ENCODE measurements at regions not wholly inside any gene's neighbourhood (a gene's known extent, or its start where the extent isn't known, plus 50 kb on each side); places are given as distances from the start of the nearest gene placed in this dataset.

DNA sequence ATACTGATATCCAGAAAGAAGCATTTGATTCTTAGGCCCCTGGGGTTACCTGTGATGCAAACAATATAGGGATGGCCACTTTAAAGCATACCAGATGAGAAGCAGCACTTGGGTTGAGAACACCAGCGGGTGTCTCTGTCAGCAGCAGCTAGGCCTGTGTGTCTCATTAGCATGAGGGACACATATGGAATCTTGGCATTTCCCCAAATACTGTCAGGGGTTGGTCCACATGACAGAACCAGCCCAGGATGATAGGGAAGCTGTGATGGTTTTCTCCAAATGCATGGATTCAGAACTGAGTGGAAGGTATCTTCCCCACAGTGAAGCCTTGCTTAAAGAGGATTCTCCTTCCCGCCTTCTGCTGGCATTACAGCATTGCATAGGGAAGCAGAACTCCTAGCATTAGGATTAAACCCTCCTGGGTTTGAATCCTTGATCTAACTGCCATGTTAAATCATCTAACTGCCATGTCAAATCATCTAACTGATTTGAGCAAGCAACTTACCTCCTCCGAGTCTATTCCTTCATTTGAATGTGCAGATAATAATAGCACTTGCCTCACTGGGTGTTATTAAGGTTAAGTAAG lies 111.5 kb upstream of the WSCD2 start:
- DNase-seq (ENCODE audit: low read depth in 1 of 2, low spot score in 1 of 2) (no peak), ATAC-seq (no peak), FAIRE-seq (no peak)
- WGBS (ENCODE audit: missing lambda C conversion rate) = 5% methylated on average over 3 of the region's 3 CpGs
- H3K27ac ChIP-seq = no peak overlapping the region
- ChIA-PET CTCF (no interaction called here), POLR2A (no interaction called here)
- H3K4me1 ChIP-seq = no peaks in the 10 kb centered on the region
- no peak overlapping the region for H3K4me2 ChIP-seq
- no peaks in the 10 kb centered on the region for H3K9me3 ChIP-seq
- H3K4me3 ChIP-seq = no peak overlapping the region
- TF ChIP-seq, protein P1, sequence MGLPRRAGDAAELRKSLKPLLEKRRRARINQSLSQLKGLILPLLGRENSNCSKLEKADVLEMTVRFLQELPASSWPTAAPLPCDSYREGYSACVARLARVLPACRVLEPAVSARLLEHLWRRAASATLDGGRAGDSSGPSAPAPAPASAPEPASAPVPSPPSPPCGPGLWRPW (IDR thresholded peaks at IDR 0.05) = no peak

DNA sequence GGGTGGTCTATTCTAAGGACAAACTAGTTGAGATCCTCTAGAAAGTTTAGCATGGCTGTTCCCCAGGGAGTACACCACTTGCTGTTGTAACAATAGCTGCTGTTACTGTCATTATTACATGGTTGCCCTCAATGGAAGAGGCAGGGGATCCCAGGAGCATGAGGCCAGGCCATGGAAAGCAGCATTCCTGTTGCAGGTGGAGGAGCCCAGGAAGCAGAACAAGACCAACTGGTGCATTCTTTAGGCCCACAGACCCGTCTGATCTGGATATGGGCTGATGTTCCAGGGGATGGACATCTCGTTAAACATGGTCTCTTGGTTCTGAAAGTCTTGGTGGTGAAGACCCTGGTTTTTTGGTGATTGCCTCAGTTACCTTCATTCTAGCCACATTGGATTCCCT lies 109.2 kb upstream of the WSCD2 start:
- Histone ChIP-seq H3K4me3 (no peak overlapping the region), H3K9me3 (no peaks in the 10 kb centered on the region), H3K4me1 (no peaks in the 10 kb centered on the region), H3K27ac (no peak overlapping the region), H3K4me2 (no peak overlapping the region)
- ChIA-PET POLR2A (no interaction called here), CTCF (no interaction called here)
- TF ChIP-seq RFX5 (IDR thresholded peaks at IDR 0.05) = no peak
- TF ChIP-seq TFCP2L1 (CRISPR knock-in tag; IDR thresholded peaks at IDR 0.05) = no peak
- no peak for TF ChIP-seq EHMT2 (IDR thresholded peaks at IDR 0.05; ENCODE audit: low read depth)
- no peak for TF ChIP-seq RCOR1 (IDR thresholded peaks at IDR 0.05; ENCODE audit: low read depth, low read length)
- WGBS (ENCODE audit: missing lambda C conversion rate) = 0% methylated on average over 2 of the region's 2 CpGs
- ATAC-seq (no peak), FAIRE-seq (no peak), DNase-seq (ENCODE audit: low read depth in 1 of 2, low spot score in 1 of 2) (no peak)

DNA sequence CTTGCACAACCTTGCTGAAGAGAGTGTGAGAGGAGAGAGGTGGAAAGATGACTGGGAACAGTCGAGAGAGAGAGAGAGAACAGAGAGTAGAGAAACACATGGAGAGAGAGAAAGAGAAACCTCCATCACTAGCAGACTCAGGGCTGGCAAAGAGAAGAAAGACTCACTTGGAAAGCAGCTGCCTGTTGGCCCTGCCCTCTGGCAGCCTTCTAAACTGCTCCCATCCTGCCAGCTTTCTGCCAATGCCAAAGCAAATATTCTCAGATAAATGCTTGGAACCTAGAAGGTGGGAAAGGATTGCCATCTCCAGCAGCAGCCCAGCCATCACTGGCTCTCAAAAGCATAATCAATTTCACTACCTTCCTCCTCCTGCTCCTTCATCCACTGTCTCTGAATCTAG lies 107.9 kb upstream of the WSCD2 start:
- Histone ChIP-seq H3K4me1 (no peaks in the 10 kb centered on the region), H3K4me3 (no peak overlapping the region), H3K4me2 (no peak overlapping the region), H3K27ac (no peak overlapping the region), H3K9me3 (no peaks in the 10 kb centered on the region)
- POLR2A ChIA-PET = no interaction called here
- ATAC-seq (no peak), DNase-seq (ENCODE audit: low read depth in 1 of 2, low spot score in 1 of 2) (no peak), FAIRE-seq (no peak)
- 0% methylated on average over 1 of the region's 1 CpG for WGBS (ENCODE audit: missing lambda C conversion rate)
- TF ChIP-seq POLR2AphosphoS2 (conservative IDR thresholded peaks at IDR 0.05; ENCODE audit: low read length) (no peak), RCOR1 (IDR thresholded peaks at IDR 0.05; ENCODE audit: low read depth, low read length) (no peak), EHF (CRISPR knock-in tag; IDR thresholded peaks at IDR 0.05) (no peak), JUN (IDR thresholded peaks at IDR 0.05) (no peak), CHD2 (IDR thresholded peaks at IDR 0.05; ENCODE audit: low read length, partially characterized antibody) (no peak), MAFK (IDR thresholded peaks at IDR 0.05; ENCODE audit: partially characterized antibody) (no peak), ESRRA (IDR thresholded peaks at IDR 0.05; ENCODE audit: borderline replicate concordance, low read length) (no peak)
- TF ChIP-seq, protein P2, sequence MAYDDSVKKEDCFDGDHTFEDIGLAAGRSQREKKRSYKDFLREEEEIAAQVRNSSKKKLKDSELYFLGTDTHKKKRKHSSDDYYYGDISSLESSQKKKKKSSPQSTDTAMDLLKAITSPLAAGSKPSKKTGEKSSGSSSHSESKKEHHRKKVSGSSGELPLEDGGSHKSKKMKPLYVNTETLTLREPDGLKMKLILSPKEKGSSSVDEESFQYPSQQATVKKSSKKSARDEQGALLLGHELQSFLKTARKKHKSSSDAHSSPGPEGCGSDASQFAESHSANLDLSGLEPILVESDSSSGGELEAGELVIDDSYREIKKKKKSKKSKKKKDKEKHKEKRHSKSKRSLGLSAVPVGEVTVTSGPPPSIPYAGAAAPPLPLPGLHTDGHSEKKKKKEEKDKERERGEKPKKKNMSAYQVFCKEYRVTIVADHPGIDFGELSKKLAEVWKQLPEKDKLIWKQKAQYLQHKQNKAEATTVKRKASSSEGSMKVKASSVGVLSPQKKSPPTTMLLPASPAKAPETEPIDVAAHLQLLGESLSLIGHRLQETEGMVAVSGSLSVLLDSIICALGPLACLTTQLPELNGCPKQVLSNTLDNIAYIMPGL (CRISPR knock-in tag; IDR thresholded peaks at IDR 0.05; ENCODE audit: borderline replicate concordance) = no peak
- CTCF ChIA-PET = no interaction called here

DNA sequence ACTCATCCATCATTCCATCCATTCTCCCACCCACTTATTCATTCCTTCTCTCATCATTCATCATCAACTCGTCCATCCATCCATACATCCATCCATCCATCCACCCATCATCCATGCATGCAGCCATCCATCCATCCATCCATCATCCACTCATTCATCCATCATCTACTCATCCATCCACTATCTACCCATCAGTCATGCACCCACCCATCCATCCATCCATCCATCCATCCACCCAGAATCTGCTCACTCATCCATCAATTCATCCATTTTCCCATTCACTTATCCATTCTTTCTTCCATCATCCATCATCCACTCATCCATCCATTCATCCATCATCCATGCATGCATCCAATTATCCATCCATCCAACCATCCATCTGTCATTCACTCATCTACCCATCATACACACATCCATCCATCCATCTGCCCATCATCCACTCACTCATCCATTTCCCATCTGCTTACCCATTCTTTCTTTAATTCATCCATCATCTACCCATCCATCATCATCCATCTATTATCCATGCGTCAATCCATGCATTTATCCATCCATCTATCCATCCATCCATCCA lies 107.1 kb upstream of the WSCD2 start:
- FAIRE-seq = no peak
- DNase-seq (ENCODE audit: low read depth in 1 of 2, low spot score in 1 of 2) = no peak
- POLR2A ChIA-PET = no interaction called here
- Histone ChIP-seq H3K4me1 (no peaks in the 10 kb centered on the region), H3K9me3 (no peaks in the 10 kb centered on the region), H3K4me3 (no peak overlapping the region), H3K4me2 (no peak overlapping the region), H3K27ac (no peak overlapping the region)
- CTCF ChIA-PET = interaction anchor here (1.4 kb wide), 1 partner anchor 13 kb away, joined by 4 read pairs; no protein-coding TSS in a partner anchor
- TF ChIP-seq, protein P3, sequence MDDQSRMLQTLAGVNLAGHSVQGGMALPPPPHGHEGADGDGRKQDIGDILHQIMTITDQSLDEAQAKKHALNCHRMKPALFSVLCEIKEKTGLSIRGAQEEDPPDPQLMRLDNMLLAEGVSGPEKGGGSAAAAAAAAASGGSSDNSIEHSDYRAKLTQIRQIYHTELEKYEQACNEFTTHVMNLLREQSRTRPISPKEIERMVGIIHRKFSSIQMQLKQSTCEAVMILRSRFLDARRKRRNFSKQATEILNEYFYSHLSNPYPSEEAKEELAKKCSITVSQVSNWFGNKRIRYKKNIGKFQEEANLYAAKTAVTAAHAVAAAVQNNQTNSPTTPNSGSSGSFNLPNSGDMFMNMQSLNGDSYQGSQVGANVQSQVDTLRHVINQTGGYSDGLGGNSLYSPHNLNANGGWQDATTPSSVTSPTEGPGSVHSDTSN (IDR thresholded peaks at IDR 0.05) = no peak
- TF ChIP-seq EHMT2 (IDR thresholded peaks at IDR 0.05; ENCODE audit: low read depth) = no peak
- no peak for TF ChIP-seq EP300 (IDR thresholded peaks at IDR 0.05)
- TF ChIP-seq MAZ (IDR thresholded peaks at IDR 0.05; ENCODE audit: borderline replicate concordance, low read depth, low read length) = no peak
- TF ChIP-seq, protein P4, sequence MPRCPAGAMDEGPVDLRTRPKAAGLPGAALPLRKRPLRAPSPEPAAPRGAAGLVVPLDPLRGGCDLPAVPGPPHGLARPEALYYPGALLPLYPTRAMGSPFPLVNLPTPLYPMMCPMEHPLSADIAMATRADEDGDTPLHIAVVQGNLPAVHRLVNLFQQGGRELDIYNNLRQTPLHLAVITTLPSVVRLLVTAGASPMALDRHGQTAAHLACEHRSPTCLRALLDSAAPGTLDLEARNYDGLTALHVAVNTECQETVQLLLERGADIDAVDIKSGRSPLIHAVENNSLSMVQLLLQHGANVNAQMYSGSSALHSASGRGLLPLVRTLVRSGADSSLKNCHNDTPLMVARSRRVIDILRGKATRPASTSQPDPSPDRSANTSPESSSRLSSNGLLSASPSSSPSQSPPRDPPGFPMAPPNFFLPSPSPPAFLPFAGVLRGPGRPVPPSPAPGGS (IDR thresholded peaks at IDR 0.05) = no peak
- TF ChIP-seq, protein P1 (IDR thresholded peaks at IDR 0.05) = no peak
- no peak for TF ChIP-seq CHD2 (IDR thresholded peaks at IDR 0.05; ENCODE audit: low read length, partially characterized antibody)
- no peak for TF ChIP-seq RNF2 (IDR thresholded peaks at IDR 0.05; ENCODE audit: borderline replicate concordance, low read depth)
- no peak for TF ChIP-seq HOXB5 (CRISPR knock-in tag; IDR thresholded peaks at IDR 0.05)
- TF ChIP-seq RARB (CRISPR knock-in tag; IDR thresholded peaks at IDR 0.05) = no peak
- ATAC-seq = no peak
- WGBS (ENCODE audit: missing lambda C conversion rate) = 2% methylated on average over 2 of the region's 2 CpGs

Data from A549 (cell line).